ENCODE measurements at regions not wholly inside any gene's neighbourhood (a gene's known extent, or its start where the extent isn't known, plus 50 kb on each side); places are given as distances from the start of the nearest gene placed in this dataset.
"Not testable (repeated sequence)": the region's sequence is repeated elsewhere in the genome, so short reads cannot be mapped to it uniquely, and the experiment has no call there.

GRCh38 chrX:83749736-83750135, 111.2 kb upstream of the CYLC1 start:
- H3K4me2 ChIP-seq; H3K36me3 ChIP-seq; H3K4me3 ChIP-seq; H3K9me3 ChIP-seq (replicated peaks in 1 of 11); H3K4me1 ChIP-seq; H3K9ac ChIP-seq; H4K20me1 ChIP-seq; H3K27ac ChIP-seq: not testable (repeated sequence)
- peaks cover 16 to 57% (median 48%) of the 10 kb centered on the region in 11 experiments; a peak in 21 of 22 replicates for H3K27me3 ChIP-seq

- not testable (repeated sequence) for H3K4me2 ChIP-seq; H3K27ac ChIP-seq; H3K9me3 ChIP-seq (replicated peaks in 1 of 11); H3K4me3 ChIP-seq; H3K4me1 ChIP-seq; H4K20me1 ChIP-seq; H3K36me3 ChIP-seq; H3K9ac ChIP-seq
- H3K27me3 ChIP-seq, result peaks cover 10 to 49% (median 41%) of the 10 kb centered on the region in 11 experiments; a peak in 20 of 22 replicates
Measured at GRCh38 chrX:83750451-83750850, 110.5 kb upstream of the CYLC1 start.

- H3K9me3 ChIP-seq (replicated peaks in 1 of 11), result no peaks in the 10 kb centered on the region
- H3K27ac ChIP-seq, result no peak overlapping the region
- no peaks in the 10 kb centered on the region for H3K4me1 ChIP-seq
Measured at GRCh38 chrX:83759872-83760271, 101.1 kb upstream of the CYLC1 start.

GRCh38 chrX:83771664-83772063, 89.3 kb upstream of the CYLC1 start:
- Histone ChIP-seq H3K4me2 (no peak overlapping the region), H3K9me3 (replicated peaks in 1 of 11) (no peaks in the 10 kb centered on the region; a peak in 1 of 22 replicates), H3K9ac (no peak overlapping the region), H3K27ac (no peak overlapping the region), H3K4me3 (no peak overlapping the region), H3K27me3 (peaks cover 34 to 92% (median 77%) of the 10 kb centered on the region in 11 experiments), H3K36me3 (no peaks in the 10 kb centered on the region), H3K4me1 (no peaks in the 10 kb centered on the region), H4K20me1 (no peaks in the 10 kb centered on the region)
- no peak for TF ChIP-seq Cebpa-rat (IDR thresholded peaks at IDR 0.05)

More at GRCh38 chrX:83759872-83760271, 101.1 kb upstream of the CYLC1 start:
- H4K20me1 ChIP-seq, result peaks cover 0 to 3% (median 0%) of the 10 kb centered on the region in 11 experiments; a peak in 2 of 22 replicates
- no peak overlapping the region for H3K9ac ChIP-seq
- no peak overlapping the region for H3K4me3 ChIP-seq
- H3K36me3 ChIP-seq, result no peaks in the 10 kb centered on the region
- H3K4me2 ChIP-seq, result no peak overlapping the region
- TF ChIP-seq Cebpa-rat (IDR thresholded peaks at IDR 0.05), result no peak
- peaks cover 20 to 80% (median 72%) of the 10 kb centered on the region in 11 experiments; a peak in 21 of 22 replicates for H3K27me3 ChIP-seq
